K562 (cell line): ENCODE measurements at regions not wholly inside any gene's neighbourhood (a gene's known extent, or its start where the extent isn't known, plus 50 kb on each side); places are given as distances from the start of the nearest gene placed in this dataset.

Source experiments
- CHD7 ChIP-seq: fragments of 200-600 bp; sonication (generic); IDR thresholded peaks from one replicate; pipeline ENCODE4 v1.6.1; 2012; ENCODE audit warnings: mild to moderate bottlenecking, low read depth, low read length, inconsistent platforms
- ETV5 ChIP-seq: sonication (generic); formaldehyde crosslinking; IDR thresholded peaks from 2 replicates; pipeline ENCODE4 v1.4.0; 2020; ENCODE audit warnings: low read depth, mild to moderate bottlenecking, missing genetic modification reagents
- EWSR1 ChIP-seq: fragments of 450-650 bp; IDR thresholded peaks from 2 replicates; pipeline ENCODE4 v1.6.1; 2018; ENCODE audit warnings: borderline replicate concordance, mild to moderate bottlenecking, low read depth, moderate library complexity; ENCODE audit not compliant: partially characterized antibody
- GABPB1 ChIP-seq: sonication (generic); formaldehyde crosslinking; IDR thresholded peaks from 2 replicates; pipeline ENCODE4 v1.8.0; 2022; ENCODE audit warnings: mild to moderate bottlenecking, missing genetic modification reagents
- HMBOX1 ChIP-seq: sonication (generic); IDR thresholded peaks from 2 replicates; pipeline ENCODE4 v1.6.1; 2016
- IRF2 ChIP-seq: sonication (generic); formaldehyde crosslinking; IDR thresholded peaks from 2 replicates; pipeline ENCODE4 v1.8.1; 2022; ENCODE audit warnings: mild to moderate bottlenecking, missing genetic modification reagents
- NFIC ChIP-seq: fragments of 450-650 bp; IDR thresholded peaks from 2 replicates; pipeline ENCODE4 v1.6.1; 2017; ENCODE audit warnings: mild to moderate bottlenecking, inconsistent platforms
- RB1 ChIP-seq: fragments of 450-650 bp; IDR thresholded peaks from 2 replicates; pipeline ENCODE4 v1.6.1; 2017; ENCODE audit warnings: low read depth, mild to moderate bottlenecking
- TARDBP ChIP-seq: fragments of 450-650 bp; IDR thresholded peaks from 2 replicates; pipeline ENCODE4 v1.6.1; 2016
- XRCC4 ChIP-seq: IDR thresholded peaks from one replicate; pipeline ENCODE4 v1.6.1; 2011; ENCODE audit not compliant: insufficient read depth, insufficient read length; ENCODE audit errors: extremely low read depth
- ZBTB1 ChIP-seq: sonication (generic); formaldehyde crosslinking; IDR thresholded peaks from 2 replicates; pipeline ENCODE4 v1.8.1; 2023; ENCODE audit warnings: missing genetic modification reagents, low read depth, mild to moderate bottlenecking, borderline replicate concordance
- ZFP36 ChIP-seq: fragments of 150-350 bp; IDR thresholded peaks from 2 replicates; pipeline ENCODE4 v1.6.1; 2018; ENCODE audit warnings: low read length, low read depth; ENCODE audit not compliant: partially characterized antibody
- ZHX1 ChIP-seq: fragments of 150-350 bp; conservative IDR thresholded peaks from 2 replicates; pipeline ENCODE4 v1.6.1; 2014; ENCODE audit warnings: low read length
- ZNF583 ChIP-seq: fragments of 250-450 bp; sonication (Bioruptor Pico); IDR thresholded peaks from 2 replicates; pipeline ENCODE4 v1.4.0; 2020

- no peak for TF ChIP-seq CHD7
- no peak for TF ChIP-seq RB1
- TF ChIP-seq ZHX1, result no peak
- TF ChIP-seq IRF2 (CRISPR knock-in tag), result no peak
- TF ChIP-seq EWSR1, result no peak
- TF ChIP-seq TARDBP, result no peak
- no peak for TF ChIP-seq GABPB1 (CRISPR knock-in tag)
- no peak for TF ChIP-seq ETV5 (CRISPR knock-in tag)
- TF ChIP-seq XRCC4, result no peak
- no peak for TF ChIP-seq ZFP36
- no peak for TF ChIP-seq ZBTB1 (CRISPR knock-in tag)
- TF ChIP-seq ZNF583 (CRISPR knock-in tag), result no peak
- peak; percentile 91 for TF ChIP-seq HMBOX1
- peak; percentile 82 for TF ChIP-seq NFIC
Observed at GRCh38 chr4:32002037-32002747, 1282.0 kb downstream of the PCDH7 start (continued).
